Germinal center (tissue), 1 donor: ENCODE measurements at regions not wholly inside any gene's neighbourhood (a gene's known extent, or its start where the extent isn't known, plus 50 kb on each side); places are given as distances from the start of the nearest gene placed in this dataset.

Experiments
- DNase-seq: peaks from one replicate; pipeline ENCODE4 v3.0.0; 2012; ENCODE audit warnings: mixed read lengths, low spot score

GRCh38 chr5:74226716-74227485 lies 413.6 kb downstream of the ENC1 start:
- DNase-seq: no peak

GRCh38 chr5:74225587-74225986 lies 414.9 kb downstream of the ENC1 start:
- DNase-seq: no peak

DNA sequence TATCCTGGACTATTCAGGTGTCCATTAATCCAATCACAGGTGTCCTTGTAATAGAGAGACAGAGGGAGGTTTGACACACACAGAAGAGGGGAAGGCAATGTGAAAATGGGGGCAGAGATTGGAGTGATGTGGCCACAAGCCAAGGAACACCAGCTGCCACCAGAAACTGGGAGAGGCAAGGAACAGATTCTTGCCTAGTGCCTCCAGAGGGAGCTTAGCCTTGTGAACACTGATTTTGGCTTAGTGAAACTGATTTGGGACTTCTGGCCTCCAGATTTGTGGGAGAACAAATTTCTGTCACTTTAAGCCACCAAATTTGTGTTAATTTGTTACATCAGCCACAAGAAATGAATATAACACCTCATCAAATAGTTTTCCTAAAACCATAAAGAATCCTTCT lies 416.2 kb downstream of the ENC1 start:
- no peak for DNase-seq

DNA sequence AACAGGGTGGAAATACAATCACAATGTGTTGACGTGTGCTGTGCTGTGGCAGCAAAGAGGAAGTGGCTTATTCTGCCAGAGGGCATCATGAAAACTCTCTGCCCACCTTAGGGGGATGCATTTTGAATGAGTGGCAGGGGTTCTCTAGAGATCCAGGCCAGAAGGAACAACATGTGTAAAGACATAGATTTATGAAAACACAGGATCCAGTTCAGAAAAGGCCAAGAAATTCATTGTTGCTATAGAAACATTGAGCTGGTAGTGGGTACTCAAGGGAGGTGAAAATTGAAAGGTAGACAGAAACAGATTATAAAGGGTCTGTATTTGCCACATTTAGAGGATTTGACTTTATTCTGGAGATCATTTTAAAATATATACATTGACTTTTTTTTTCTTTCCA lies 417.7 kb downstream of the ENC1 start:
- DNase-seq: no peak

GRCh38 chr5:74221413-74221812 lies 419.1 kb downstream of the ENC1 start:
- DNase-seq: no peak

DNA sequence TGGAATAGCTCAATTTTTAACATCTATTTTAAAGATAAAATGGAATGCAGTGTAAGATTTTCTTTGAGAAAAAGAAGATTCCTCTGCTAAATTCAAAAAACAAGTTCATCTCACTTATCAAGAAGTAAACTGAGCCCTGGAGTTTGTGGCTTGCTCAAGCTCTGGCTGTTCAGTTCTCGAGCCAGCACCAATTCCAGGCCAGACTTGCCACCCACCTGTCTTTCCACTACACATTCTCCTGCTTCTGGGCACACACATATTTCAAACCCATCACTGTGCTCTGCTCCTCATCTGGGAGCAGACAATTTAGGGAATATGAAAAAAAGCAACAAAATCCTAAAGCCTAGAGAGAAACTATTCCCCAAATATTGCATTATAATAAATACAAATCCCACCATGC lies 424.5 kb downstream of the ENC1 start:
- DNase-seq: no peak

DNA sequence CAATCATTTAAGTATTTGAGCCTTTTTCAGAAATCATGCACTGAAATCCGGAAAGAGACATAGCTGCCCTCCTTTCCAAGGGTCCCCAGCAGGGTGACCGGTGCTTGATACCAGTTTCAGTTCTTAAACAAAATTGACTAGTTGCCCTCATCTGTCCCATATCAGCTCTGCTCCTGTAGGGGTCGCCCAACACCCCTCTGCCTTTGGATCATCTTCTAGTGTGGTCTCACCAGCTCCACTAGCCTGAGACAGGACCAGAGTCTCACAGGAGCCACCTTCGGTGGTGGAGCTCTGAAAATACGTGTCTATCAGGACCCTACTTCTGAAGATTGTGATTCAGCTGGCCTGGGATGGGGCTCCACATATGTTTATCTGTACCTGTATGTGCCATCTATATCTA lies 428.2 kb downstream of the ENC1 start:
- DNase-seq: no peak

GRCh38 chr5:74209571-74209970 lies 431.0 kb downstream of the ENC1 start:
- no peak for DNase-seq

- no peak for DNase-seq
Observed at GRCh38 chr5:74206579-74207550, 433.7 kb downstream of the ENC1 start.

DNA sequence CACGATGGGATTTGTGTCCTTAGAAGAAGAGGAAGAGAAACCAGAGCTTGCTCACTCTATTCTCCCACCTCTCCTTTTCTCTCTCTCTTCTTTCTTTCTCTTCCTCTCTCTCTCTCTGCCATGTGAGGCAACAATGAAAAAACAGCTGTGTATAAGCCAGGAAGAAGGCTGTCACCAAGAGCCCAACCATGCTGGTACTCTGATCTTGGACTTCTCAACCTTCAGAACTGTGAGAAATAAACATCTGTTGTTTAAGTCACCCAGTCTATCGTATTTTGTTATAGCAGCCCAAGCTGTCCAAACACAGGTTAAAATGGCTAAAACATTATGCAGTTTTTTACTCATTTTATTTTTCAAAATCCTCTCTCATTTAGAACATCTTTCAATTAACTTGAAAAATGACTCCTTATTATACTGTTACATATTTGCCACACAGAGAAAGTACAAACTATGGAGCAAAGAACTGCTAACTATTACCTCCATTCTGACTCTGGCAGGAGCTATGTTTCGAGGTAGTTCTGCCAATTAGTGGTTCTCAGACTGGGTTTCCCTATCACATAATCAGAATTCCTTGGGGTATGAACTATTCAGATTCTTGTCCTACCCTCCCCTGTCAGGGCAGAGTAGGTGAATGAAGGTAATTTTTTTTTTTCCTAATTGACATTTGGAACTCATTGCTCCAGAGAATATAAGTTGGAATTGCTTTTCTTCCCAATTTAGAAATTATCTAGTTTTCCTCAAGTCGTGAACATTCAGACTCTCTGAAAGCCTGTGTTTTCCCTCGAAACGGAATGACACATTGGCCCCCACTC lies 434.6 kb downstream of the ENC1 start:
- DNase-seq: no peak

DNA sequence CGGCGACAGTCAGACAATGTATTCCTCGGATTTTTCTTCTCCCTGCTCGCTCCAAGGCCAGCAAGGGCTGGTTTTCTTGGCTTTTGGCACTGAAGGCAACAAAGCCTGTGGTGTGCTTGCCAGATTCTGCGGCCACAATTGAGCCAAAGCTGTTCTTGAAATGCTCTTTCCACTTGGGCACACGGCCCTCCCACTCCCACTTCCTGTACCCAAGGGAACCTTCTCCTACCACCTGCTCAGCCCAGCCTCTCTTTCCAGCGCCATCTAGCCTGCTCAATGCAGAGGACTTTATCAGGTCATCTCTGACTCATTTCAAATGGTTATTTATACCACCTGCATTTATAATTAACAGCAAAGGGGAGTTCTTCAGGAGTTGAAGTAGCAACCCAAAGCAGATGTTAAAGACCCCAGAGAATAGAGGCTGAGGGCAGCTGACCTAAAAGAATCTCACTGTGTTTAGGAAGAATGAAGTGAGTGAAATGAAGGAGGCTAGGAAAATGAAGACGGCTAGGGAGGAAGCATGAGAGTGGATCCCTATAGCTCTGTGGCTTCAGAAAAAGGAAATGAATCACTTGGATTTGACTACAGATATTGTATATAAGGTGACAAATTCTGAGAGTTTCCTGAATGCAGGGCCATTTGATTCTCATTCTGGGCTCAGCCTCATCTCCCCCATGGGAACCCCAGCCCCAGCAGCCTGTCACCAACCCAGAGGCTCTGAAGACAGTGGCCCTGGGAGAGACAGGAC lies 439.0 kb downstream of the ENC1 start:
- no peak for DNase-seq

DNA sequence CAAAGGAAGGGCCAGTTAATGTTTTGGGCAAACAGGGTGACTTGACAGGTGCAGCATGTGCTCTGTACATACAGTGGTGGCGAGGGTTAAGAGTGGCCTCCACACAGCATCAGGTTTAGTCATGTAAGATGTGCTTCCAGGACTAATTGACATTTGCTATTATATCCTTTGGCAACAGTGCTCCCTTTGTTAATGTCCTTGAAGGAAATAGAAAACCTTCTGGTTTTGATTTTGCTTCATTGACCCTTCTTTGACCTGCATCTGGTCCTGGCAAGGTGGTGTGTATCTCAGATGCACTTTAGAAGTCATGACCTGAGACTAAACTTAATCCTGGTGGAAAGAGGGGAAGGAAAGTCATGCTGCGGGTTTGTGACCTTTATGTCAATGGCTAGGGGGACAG lies 440.0 kb downstream of the ENC1 start:
- no peak for DNase-seq

- DNase-seq: no peak
Observed at GRCh38 chr5:74199436-74200210, 440.9 kb downstream of the ENC1 start.

- DNase-seq: no peak
Observed at GRCh38 chr5:74199005-74199404, 441.5 kb downstream of the ENC1 start.

DNA sequence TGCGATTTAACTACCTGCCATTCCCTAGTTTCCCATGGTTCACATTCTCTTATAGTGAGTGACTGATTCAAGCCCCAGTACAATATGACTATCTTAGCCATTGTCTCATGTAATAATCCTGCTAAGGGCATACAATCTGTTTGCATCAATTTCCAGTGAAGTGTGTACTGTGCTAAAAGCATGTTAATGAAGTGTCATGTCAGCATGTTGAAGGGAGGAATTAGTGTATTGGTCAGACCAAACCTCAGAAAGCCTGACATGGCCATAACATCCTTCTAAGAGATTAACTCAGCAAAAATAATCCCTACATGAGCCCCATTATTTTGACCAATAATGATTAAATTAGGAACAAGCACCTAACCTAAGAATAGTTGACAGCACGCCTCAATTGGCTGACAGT lies 442.4 kb downstream of the ENC1 start:
- no peak for DNase-seq

DNA sequence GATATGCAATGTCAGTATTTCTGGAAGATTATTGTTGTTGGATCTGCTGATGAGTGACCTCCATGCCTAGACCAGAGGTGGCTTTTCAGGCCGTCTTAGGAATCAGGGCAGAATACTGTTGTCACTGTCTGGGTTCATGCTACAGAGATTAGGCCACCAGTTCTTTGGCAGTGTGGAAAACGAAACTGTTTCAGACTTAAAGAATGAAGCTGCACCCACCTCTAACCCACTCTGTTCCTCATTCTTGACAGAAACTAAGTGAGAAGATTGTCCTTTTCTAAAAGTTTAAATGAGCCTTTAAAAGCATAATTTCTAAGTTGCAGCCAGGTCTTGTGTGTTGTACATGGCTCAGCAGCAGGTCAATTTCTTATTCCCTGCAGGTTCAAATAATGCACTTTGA lies 444.3 kb downstream of the ENC1 start:
- DNase-seq: no peak

- no peak for DNase-seq
Observed at GRCh38 chr5:74194196-74194595, 446.3 kb downstream of the ENC1 start.

- no peak for DNase-seq
Observed at GRCh38 chr5:74192606-74193299, 447.8 kb downstream of the ENC1 start.

DNA sequence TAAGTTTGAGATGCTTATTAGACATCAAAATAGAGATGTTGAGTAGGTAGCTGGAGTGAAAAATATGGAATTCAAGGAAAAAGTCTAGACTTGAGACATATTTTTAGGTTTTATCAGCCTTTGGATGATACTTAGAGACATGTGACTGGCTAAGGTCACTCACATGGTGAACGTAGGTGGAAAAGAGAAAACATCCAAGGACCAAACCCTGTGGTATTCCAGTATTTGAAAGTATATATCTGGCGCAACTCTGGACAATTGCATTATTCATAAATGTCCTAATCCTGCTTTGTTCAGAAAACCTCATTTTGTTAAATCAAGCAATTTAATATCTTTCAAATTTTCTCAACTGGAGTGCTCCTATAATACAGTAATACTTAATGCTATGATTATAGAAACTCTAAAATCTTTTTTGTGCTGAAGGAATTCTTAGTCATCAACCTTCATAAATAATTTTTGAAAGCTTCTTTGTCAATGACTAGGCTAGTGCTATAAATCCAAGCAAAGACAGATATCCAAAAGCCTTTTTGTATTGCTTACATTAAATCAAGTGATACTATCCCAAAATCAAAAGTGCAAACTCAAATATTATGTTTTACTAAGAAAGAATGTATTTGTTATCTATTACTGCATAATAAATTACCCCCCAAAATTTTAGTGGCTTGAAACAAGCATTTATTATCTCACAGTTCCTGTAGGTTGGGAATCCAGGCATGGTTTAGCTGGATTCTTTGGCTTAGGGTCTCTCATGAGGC lies 452.0 kb downstream of the ENC1 start:
- DNase-seq: no peak
